DOHH2 (cell line): ENCODE measurements at regions not wholly inside any gene's neighbourhood (a gene's known extent, or its start where the extent isn't known, plus 50 kb on each side); places are given as distances from the start of the nearest gene placed in this dataset.
"Not testable (repeated sequence)": the region's sequence is repeated elsewhere in the genome, so short reads cannot be mapped to it uniquely, and the experiment has no call there.

Experiments
- H3F3A ChIP-seq: fragments of 200-600 bp; sonication (generic), shearing (Covaris generic); 2 replicates; pipeline ENCODE4 v1.6.0; 2016; ENCODE audit warnings: antibody characterized with exemption, mild to moderate bottlenecking; ENCODE audit not compliant: control insufficient read depth, insufficient read depth
- H3K27ac ChIP-seq: fragments of 200-600 bp; sonication (generic); 2 replicates; pipeline ENCODE4 v1.5.1; 2014; ENCODE audit warnings: low read depth, mild to moderate bottlenecking, low read length, moderate library complexity
- H3K27me3 ChIP-seq: fragments of 200-600 bp; sonication (generic); 2 replicates; pipeline ENCODE4 v1.6.1; 2014; ENCODE audit warnings: mild to moderate bottlenecking, low read length, mixed read lengths; ENCODE audit not compliant: control insufficient read depth
- H3K36me3 ChIP-seq: fragments of 200-600 bp; sonication (generic); 2 replicates; pipeline ENCODE4 v1.6.1; 2014; ENCODE audit warnings: mild to moderate bottlenecking, low read length, moderate library complexity, mixed read lengths; ENCODE audit not compliant: control insufficient read depth
- H3K4me1 ChIP-seq: fragments of 200-600 bp; sonication (generic); 2 replicates; pipeline ENCODE4 v1.6.1; 2014; ENCODE audit warnings: mild to moderate bottlenecking, low read length, mixed read lengths; ENCODE audit not compliant: control insufficient read depth
- H3K4me2 ChIP-seq: fragments of 200-600 bp; sonication (generic); 2 replicates; pipeline ENCODE4 v1.6.0; 2014; ENCODE audit warnings: mild to moderate bottlenecking, low read length, moderate library complexity
- H3K4me3 ChIP-seq: fragments of 200-600 bp; sonication (generic); 2 replicates; pipeline ENCODE4 v1.5.1; 2014; ENCODE audit warnings: mild to moderate bottlenecking, low read length, mixed read lengths
- H3K79me2 ChIP-seq: fragments of 200-600 bp; sonication (generic); 2 replicates; pipeline ENCODE4 v1.6.1; 2014; ENCODE audit warnings: mild to moderate bottlenecking, low read length, mixed read lengths; ENCODE audit not compliant: control insufficient read depth
- H3K9me2 ChIP-seq: fragments of 200-600 bp; sonication (generic); replicated peaks from 2 replicates; pipeline ENCODE4 v1.6.1; 2014; ENCODE audit warnings: mild to moderate bottlenecking, low read length, mixed read lengths; ENCODE audit not compliant: control insufficient read depth
- H3K9me3 ChIP-seq: fragments of 200-600 bp; sonication (generic); 2 replicates; pipeline ENCODE4 v1.6.1; 2014; ENCODE audit warnings: antibody characterized with exemption, low read length, mixed read lengths; ENCODE audit not compliant: control insufficient read depth, insufficient read depth
- H4K20me1 ChIP-seq: fragments of 200-600 bp; sonication (generic); 2 replicates; pipeline ENCODE4 v1.6.0; 2014; ENCODE audit warnings: low read depth, mild to moderate bottlenecking, antibody characterized with exemption, low read length, moderate library complexity; ENCODE audit not compliant: control insufficient read depth, insufficient read depth
- EZH2phosphoT487 ChIP-seq: fragments of 200-600 bp; sonication (generic); IDR thresholded peaks from 2 replicates; pipeline ENCODE4 v1.6.1; 2017; ENCODE audit warnings: borderline replicate concordance, mild to moderate bottlenecking, antibody characterized with exemption, low read length, moderate library complexity, mixed read lengths
- TF ChIP-seq, protein P1 (sequence below): fragments of 200-600 bp; sonication (generic); IDR thresholded peaks from one replicate; pipeline ENCODE4 v1.5.1; 2014; ENCODE audit warnings: antibody characterized with exemption, mild to moderate bottlenecking, low read depth, low read length; ENCODE audit not compliant: poor library complexity, severe bottlenecking

DNA sequence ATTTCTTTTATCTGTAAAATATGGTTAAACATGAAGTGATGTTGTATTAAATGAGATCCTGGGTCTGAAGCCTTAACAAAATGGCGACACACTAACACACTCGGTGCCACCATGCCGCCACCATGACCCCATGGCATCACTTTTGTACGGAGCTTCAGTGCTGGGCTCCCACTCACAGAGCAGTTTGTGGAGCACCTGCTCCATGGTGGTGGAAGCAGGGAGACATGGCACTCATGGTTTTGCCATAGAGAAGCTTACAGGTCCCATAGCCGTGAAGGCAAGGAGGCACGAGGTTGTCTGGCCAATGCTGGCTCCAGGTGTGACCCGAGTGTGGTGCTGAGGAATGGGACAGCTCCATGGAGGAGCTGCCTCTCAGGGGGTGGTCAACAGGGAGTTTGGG is 63.5 kb upstream of the EN2 start:
- H3K4me1 ChIP-seq = no peaks in the 10 kb centered on the region
- no peak overlapping the region for H3K27ac ChIP-seq
- TF ChIP-seq EZH2phosphoT487 = no peak
- TF ChIP-seq, protein P1, sequence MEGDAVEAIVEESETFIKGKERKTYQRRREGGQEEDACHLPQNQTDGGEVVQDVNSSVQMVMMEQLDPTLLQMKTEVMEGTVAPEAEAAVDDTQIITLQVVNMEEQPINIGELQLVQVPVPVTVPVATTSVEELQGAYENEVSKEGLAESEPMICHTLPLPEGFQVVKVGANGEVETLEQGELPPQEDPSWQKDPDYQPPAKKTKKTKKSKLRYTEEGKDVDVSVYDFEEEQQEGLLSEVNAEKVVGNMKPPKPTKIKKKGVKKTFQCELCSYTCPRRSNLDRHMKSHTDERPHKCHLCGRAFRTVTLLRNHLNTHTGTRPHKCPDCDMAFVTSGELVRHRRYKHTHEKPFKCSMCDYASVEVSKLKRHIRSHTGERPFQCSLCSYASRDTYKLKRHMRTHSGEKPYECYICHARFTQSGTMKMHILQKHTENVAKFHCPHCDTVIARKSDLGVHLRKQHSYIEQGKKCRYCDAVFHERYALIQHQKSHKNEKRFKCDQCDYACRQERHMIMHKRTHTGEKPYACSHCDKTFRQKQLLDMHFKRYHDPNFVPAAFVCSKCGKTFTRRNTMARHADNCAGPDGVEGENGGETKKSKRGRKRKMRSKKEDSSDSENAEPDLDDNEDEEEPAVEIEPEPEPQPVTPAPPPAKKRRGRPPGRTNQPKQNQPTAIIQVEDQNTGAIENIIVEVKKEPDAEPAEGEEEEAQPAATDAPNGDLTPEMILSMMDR = no peak
- H3K9me2 ChIP-seq = no peaks in the 10 kb centered on the region
- H3K79me2 ChIP-seq = no peaks in the 10 kb centered on the region
- no peak overlapping the region for H3K4me2 ChIP-seq
- H3K9me3 ChIP-seq = no peaks in the 10 kb centered on the region
- no peaks in the 10 kb centered on the region for H3K36me3 ChIP-seq
- no peaks in the 10 kb centered on the region for H4K20me1 ChIP-seq
- 0 out of 2 replicates have a peak, but pooled peaks cover 3% of the 10 kb centered on the region for H3K27me3 ChIP-seq
- no peak overlapping the region for H3K4me3 ChIP-seq
- H3F3A ChIP-seq = no peaks in the 10 kb centered on the region

DNA sequence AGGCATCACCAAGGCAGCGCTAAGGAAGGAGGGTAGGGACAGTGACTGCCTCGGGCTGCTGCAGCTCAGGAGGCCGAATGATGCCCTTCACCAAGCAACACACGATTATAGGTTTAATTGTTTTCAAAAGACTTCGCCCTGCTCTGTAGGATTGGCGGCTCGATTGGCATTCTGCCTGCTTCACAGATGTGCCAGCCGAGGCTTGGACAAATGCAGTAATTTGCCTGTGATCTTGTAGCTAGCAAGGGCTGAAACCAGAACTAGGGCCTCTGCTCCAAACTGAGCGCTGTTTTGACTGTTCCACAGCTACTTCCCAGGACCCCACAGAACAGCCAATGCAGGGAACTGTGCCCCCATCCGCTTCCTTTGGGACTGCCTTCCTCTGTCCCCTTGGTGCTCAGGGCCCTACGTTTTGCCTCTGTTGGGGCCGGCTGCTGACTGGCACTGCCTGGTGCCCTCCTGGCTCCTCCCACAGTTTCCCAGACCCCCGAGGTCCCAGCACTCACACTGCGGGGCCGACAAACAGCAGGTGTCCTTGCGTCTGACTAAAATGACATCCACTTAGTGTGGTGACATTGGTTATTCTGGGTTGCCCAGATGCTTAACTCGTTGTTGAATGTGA is 62.6 kb upstream of the EN2 start:
- no peaks in the 10 kb centered on the region for H3K36me3 ChIP-seq
- H3K4me1 ChIP-seq = no peaks in the 10 kb centered on the region
- no peaks in the 10 kb centered on the region for H3K9me2 ChIP-seq
- H3K4me3 ChIP-seq = no peak overlapping the region
- no peaks in the 10 kb centered on the region for H3K9me3 ChIP-seq
- no peak overlapping the region for H3K4me2 ChIP-seq
- H4K20me1 ChIP-seq = no peaks in the 10 kb centered on the region
- H3K27me3 ChIP-seq = 0 out of 2 replicates have a peak, but pooled peaks cover 3% of the 10 kb centered on the region
- no peak for TF ChIP-seq EZH2phosphoT487
- TF ChIP-seq, protein P1 = no peak
- H3F3A ChIP-seq = no peaks in the 10 kb centered on the region
- no peak overlapping the region for H3K27ac ChIP-seq
- H3K79me2 ChIP-seq = no peaks in the 10 kb centered on the region

DNA sequence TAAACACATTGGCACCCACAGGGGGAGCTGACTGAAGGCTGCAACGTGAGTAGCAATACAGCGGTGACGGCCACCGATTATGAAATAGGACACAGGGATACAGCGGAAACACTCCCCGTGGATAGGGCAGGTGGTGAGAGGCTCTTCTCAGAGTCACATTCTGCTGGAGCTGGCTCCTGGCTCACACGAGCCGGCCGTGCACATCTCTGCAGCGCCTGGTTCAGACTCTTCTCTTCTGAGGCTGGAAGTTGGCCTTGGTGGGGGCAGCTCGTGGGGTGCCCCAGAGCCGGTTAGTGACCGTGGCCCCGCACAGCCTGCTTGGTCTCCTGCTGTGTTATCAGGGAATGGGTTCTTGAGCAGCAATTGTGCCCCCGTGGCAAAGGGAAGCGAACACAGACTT is 61.3 kb upstream of the EN2 start:
- Histone ChIP-seq H3K4me2 (no peak overlapping the region), H3K79me2 (no peaks in the 10 kb centered on the region), H3K27ac (no peak overlapping the region), H4K20me1 (no peaks in the 10 kb centered on the region; the same call in 1 of the 2 replicates), H3K9me2 (no peaks in the 10 kb centered on the region), H3F3A (no peaks in the 10 kb centered on the region), H3K36me3 (no peaks in the 10 kb centered on the region), H3K27me3 (peaks cover 3% of the 10 kb centered on the region; the same call in 1 of the 2 replicates), H3K4me1 (no peaks in the 10 kb centered on the region), H3K4me3 (no peak overlapping the region), H3K9me3 (no peaks in the 10 kb centered on the region)
- TF ChIP-seq, protein P1 = no peak
- no peak for TF ChIP-seq EZH2phosphoT487

DNA sequence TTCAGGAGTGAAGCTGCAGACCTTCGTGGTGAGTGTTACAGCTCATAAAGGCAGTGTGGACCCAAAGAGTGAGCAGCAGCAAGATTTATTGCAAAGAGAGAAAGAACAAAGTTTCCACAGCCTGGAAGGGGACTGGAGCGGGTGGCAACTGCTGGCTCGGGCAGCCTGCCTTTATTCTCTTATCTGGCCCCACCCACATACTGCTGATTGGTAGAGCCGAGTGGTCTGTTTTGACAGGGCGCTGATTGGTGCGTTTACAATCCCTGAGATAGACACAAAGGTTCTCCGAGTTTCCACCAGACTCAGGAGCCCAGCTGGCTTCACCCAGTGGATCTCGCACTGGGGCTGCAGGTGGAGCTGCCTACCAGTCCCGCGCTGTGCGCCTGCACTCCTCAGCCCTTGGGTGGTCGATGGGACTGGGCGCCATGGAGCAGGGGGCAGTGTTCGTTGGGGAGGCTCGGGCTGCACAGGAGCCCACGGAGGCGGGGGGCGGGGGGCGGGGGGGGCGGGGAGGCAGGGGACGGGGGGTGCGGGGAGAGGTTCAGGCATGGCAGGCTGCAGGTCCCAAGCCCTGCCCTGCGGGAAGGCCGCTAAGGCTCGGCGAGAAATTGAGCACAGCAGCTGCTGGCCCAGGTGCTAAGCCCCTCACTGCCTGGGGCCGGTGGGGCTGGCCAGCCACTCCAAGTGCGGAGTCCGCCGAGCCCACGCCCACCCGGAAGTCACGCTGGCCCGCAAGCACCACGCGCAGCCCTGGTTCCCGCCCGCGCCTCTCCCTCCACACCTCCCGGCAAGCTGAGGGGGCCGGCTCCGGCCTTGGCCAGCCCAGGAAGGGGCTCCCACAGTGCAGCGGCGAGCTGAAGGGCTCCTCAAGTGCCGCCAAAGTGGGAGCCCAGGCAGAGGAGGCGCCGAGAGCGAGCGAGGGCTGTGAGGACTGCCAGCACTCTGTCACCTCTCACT is 59.9 kb upstream of the EN2 start:
- H4K20me1 ChIP-seq, H3K4me2 ChIP-seq, H3K27me3 ChIP-seq, H3K4me1 ChIP-seq, H3K4me3 ChIP-seq, H3F3A ChIP-seq, H3K9me3 ChIP-seq, H3K36me3 ChIP-seq, H3K9me2 ChIP-seq, H3K27ac ChIP-seq, H3K79me2 ChIP-seq: not testable (repeated sequence)
